ENCODE measurements at regions not wholly inside any gene's neighbourhood (a gene's known extent, or its start where the extent isn't known, plus 50 kb on each side); places are given as distances from the start of the nearest gene placed in this dataset.
"Not testable (repeated sequence)": the region's sequence is repeated elsewhere in the genome, so short reads cannot be mapped to it uniquely, and the experiment has no call there.

- not testable (repeated sequence) for TF ChIP-seq JUND (IDR thresholded peaks at IDR 0.05; ENCODE audit: low read length); POLR2AphosphoS5 (IDR thresholded peaks at IDR 0.05; ENCODE audit: low read depth, low read length); ZNF274 (IDR thresholded peaks at IDR 0.05; ENCODE audit: borderline replicate concordance, extremely low read depth, low read length); EZH2 (IDR thresholded peaks at IDR 0.05; ENCODE audit: low read depth, low read length, severe bottlenecking); POLR2A (IDR thresholded peaks at IDR 0.05; ENCODE audit: control extremely low read depth in 1 of 2, low read depth in 2 of 2, low read length in 2 of 2); GABPA (IDR thresholded peaks at IDR 0.05; ENCODE audit: borderline replicate concordance, insufficient read depth, low read length); RXRA (IDR thresholded peaks at IDR 0.05; ENCODE audit: insufficient read depth, low read depth, low read length); SIX5 (IDR thresholded peaks at IDR 0.05; ENCODE audit: low read depth, low read length); TAF1 (IDR thresholded peaks at IDR 0.05; ENCODE audit: low read depth, low read length)
- TF ChIP-seq, protein P1, sequence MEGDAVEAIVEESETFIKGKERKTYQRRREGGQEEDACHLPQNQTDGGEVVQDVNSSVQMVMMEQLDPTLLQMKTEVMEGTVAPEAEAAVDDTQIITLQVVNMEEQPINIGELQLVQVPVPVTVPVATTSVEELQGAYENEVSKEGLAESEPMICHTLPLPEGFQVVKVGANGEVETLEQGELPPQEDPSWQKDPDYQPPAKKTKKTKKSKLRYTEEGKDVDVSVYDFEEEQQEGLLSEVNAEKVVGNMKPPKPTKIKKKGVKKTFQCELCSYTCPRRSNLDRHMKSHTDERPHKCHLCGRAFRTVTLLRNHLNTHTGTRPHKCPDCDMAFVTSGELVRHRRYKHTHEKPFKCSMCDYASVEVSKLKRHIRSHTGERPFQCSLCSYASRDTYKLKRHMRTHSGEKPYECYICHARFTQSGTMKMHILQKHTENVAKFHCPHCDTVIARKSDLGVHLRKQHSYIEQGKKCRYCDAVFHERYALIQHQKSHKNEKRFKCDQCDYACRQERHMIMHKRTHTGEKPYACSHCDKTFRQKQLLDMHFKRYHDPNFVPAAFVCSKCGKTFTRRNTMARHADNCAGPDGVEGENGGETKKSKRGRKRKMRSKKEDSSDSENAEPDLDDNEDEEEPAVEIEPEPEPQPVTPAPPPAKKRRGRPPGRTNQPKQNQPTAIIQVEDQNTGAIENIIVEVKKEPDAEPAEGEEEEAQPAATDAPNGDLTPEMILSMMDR (IDR thresholded peaks at IDR 0.05; ENCODE audit: control extremely low read depth in 1 of 3, insufficient read depth in 1 of 3, low read depth in 1 of 3, low read length in 3 of 3) = not testable (repeated sequence)
- TF ChIP-seq, protein P2, sequence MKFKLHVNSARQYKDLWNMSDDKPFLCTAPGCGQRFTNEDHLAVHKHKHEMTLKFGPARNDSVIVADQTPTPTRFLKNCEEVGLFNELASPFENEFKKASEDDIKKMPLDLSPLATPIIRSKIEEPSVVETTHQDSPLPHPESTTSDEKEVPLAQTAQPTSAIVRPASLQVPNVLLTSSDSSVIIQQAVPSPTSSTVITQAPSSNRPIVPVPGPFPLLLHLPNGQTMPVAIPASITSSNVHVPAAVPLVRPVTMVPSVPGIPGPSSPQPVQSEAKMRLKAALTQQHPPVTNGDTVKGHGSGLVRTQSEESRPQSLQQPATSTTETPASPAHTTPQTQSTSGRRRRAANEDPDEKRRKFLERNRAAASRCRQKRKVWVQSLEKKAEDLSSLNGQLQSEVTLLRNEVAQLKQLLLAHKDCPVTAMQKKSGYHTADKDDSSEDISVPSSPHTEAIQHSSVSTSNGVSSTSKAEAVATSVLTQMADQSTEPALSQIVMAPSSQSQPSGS (IDR thresholded peaks at IDR 0.05; ENCODE audit: low read length) = not testable (repeated sequence)
Measured at GRCh38 chr7:56370208-56370872, 254.1 kb upstream of the NUPR2 start.

Data from H1 (cell line).